ENCODE measurements at regions not wholly inside any gene's neighbourhood (a gene's known extent, or its start where the extent isn't known, plus 50 kb on each side); places are given as distances from the start of the nearest gene placed in this dataset.
"Not testable (repeated sequence)": the region's sequence is repeated elsewhere in the genome, so short reads cannot be mapped to it uniquely, and the experiment has no call there.

DNA sequence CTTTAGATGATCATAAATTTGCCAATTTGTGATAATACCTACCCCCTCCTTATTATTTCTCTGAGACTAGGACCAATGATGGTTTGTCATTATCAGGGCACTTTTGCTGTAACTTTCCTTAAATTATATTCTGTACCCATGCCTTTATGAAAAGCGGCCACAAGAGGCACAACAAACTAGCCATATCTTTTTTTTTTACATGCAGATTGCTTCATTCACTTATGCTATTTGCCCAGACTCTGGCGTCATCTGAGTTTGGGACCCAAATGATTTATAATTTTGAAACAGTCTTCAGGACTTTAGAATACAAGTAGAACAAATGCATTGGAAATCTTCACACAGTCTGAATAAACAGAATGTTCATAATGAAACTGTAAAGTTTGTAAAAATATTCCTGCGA, 408.1 kb downstream of the MAT2B start:
- Mint-ChIP-seq H3K27me3 (no peaks in the 10 kb centered on the region), H3K27ac (no peak overlapping the region), H3K4me1 (ENCODE audit: low read depth) (peaks cover 45% of the 10 kb centered on the region), H3K36me3 (ENCODE audit: low read depth) (no peaks in the 10 kb centered on the region), H3K9me3 (peaks cover 11% of the 10 kb centered on the region), H3K4me3 (no peak overlapping the region)
- intact Hi-C loops (cut with micrococcal nuclease) = no loop called here

DNA sequence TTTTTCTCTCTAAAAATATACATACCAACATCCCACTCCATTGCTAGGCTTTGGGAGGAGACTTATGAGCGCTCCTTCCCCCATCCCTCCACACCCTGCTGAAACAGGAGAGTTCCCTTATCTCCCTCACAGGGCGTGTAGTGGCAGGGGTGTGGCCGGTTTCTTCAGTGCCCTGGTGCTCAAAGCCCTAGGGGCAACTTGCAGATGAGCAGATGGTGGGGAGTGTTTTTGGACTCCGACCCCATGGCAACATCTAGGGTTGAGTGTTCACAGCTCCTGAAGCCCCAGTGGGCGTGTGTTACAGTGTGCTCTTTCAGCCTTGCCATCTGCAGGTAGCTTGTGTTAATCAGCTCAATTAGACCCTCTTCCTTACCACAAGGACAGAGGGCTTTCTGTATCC, 409.5 kb downstream of the MAT2B start:
- intact Hi-C loops (cut with micrococcal nuclease) = no loop called here

DNA sequence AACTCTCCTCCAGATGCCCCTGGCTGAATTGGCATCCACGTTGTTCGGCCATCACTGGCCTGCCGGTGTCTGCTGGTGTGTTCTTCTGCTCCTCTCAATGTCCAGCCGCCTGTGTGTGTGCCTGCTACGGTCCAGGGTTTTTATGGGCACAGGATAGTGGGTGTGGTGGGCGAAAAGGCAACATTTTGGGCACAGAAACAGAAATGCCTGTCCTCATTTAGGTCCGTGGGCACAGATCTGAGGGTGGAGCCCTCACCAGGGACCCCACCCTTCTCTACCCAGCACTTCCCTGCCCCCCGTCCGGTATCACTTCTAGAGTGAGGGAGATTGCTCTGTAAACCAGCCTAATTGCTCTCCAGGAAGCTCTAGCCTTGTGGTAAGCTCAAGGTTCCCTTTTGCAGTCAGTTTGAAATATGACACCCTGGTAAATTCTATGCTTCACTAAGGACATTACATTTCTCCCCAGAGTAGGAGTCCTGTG, 410.1 kb downstream of the MAT2B start:
- intact Hi-C loops (cut with micrococcal nuclease) = no loop called here
- H3K4me3 Mint-ChIP-seq = no peak overlapping the region
- no peaks in the 10 kb centered on the region for H3K27me3 Mint-ChIP-seq
- H3K36me3 Mint-ChIP-seq (ENCODE audit: low read depth) = peaks cover 14% of the 10 kb centered on the region
- H3K4me1 Mint-ChIP-seq (ENCODE audit: low read depth) = peaks cover 51% of the 10 kb centered on the region
- H3K9me3 Mint-ChIP-seq = peaks cover 30% of the 10 kb centered on the region
- peak overlapping the region; percentile 72 for H3K27ac Mint-ChIP-seq

More for the DNA sequence above, 409.5 kb downstream of the MAT2B start:
- H3K9me3 Mint-ChIP-seq = peaks cover 24% of the 10 kb centered on the region
- H3K4me3 Mint-ChIP-seq = no peak overlapping the region
- H3K27me3 Mint-ChIP-seq = no peaks in the 10 kb centered on the region
- H3K4me1 Mint-ChIP-seq (ENCODE audit: low read depth) = peaks cover 51% of the 10 kb centered on the region
- peak overlapping the region; percentile 72 for H3K27ac Mint-ChIP-seq
- peaks cover 8% of the 10 kb centered on the region for H3K36me3 Mint-ChIP-seq (ENCODE audit: low read depth)

DNA sequence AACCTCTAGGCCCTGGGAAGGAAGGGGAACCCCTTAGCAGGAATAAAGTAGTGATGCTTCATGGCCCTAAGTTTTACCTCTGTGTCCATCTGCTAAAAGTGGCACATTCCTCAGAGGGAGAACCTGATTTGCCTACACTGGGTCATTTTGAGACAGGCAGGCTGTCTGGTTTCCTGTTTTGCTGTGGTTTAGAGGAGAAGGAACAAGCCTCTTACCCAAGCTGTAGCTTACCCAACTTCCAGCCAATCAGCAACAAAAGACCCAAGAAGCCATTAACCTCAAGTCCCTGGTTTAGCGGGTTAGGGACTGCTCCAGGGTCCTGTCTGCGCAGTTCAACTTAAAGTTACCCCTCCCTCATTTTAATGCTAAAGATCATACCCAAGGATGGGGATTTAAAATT, 411.0 kb downstream of the MAT2B start:
- Mint-ChIP-seq H3K27me3 (no peaks in the 10 kb centered on the region), H3K9me3 (peaks cover 39% of the 10 kb centered on the region), H3K36me3 (ENCODE audit: low read depth) (peaks cover 21% of the 10 kb centered on the region), H3K4me3 (no peak overlapping the region), H3K27ac (peak overlapping the region; percentile 72), H3K4me1 (ENCODE audit: low read depth) (peaks cover 51% of the 10 kb centered on the region)
- intact Hi-C loops (cut with micrococcal nuclease) = no loop called here

DNA sequence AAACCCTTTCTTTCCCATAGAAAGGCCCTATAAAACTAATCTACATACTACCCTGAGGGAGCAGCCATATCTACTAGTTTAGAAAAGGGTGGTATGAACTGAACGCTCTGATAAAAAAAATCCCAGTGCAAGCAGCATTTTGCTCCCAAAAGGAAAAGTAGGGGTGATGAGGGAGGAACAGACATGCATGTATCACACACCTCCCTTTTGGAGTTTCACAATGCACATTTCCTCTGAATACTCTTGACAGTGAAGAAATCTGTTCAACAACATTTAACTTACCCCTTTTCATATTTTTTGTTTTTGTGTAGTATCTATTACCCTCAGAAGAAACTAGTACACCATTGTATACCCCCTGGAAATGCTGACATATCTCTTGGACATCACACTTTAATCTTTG, 411.4 kb downstream of the MAT2B start:
- peaks cover 21% of the 10 kb centered on the region for H3K36me3 Mint-ChIP-seq (ENCODE audit: low read depth)
- no peak overlapping the region for H3K4me3 Mint-ChIP-seq
- H3K9me3 Mint-ChIP-seq = peaks cover 41% of the 10 kb centered on the region
- no peaks in the 10 kb centered on the region for H3K27me3 Mint-ChIP-seq
- intact Hi-C loops (cut with micrococcal nuclease) = no loop called here
- peak overlapping the region; percentile 72 for H3K27ac Mint-ChIP-seq
- H3K4me1 Mint-ChIP-seq (ENCODE audit: low read depth) = peaks cover 51% of the 10 kb centered on the region

DNA sequence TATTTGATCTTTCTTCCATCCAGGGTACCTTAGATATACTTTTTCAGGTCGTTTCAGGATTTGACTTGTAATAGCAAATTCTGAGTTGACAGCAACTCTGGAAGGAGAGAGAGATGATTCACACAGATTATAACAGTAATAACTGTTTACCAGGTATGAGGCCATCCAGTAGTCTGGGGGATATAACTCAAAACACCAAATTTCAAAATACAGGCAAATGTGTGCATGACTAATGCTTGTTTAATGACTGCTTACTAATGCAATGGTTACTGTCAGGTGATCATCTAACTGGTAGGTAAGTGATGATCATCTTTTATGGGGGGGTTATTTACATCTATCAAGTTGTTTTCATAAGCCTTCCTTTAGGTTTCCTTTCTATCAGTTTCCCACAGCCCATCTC, 412.3 kb downstream of the MAT2B start:
- Mint-ChIP-seq H3K9me3 (peaks cover 41% of the 10 kb centered on the region), H3K27me3 (no peaks in the 10 kb centered on the region), H3K4me1 (ENCODE audit: low read depth) (peaks cover 51% of the 10 kb centered on the region), H3K4me3 (no peak overlapping the region), H3K27ac (no peak overlapping the region), H3K36me3 (ENCODE audit: low read depth) (peaks cover 21% of the 10 kb centered on the region)
- intact Hi-C loops (cut with micrococcal nuclease) = no loop called here

DNA sequence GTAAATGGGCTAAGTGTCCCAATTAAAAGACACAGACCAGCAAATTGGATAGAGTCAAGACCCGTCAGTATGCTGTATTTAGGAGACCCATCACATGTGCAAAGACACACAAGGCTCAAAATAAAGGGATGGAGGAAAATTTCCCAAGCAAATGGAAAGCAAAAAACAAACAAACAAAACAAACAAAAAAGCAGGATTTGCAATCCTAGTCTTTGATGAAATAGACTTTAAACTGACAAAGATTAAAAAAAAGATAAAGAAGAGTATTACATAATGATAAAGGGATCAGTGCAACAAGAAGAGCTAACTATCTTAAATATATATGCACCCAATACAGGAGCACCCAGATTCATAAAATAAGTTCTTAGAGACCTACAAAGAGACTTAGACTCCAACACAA, 429.6 kb downstream of the MAT2B start:
- H3K9me3 Mint-ChIP-seq = peaks cover 39% of the 10 kb centered on the region
- H3K4me1 Mint-ChIP-seq (ENCODE audit: low read depth); intact Hi-C loops (cut with micrococcal nuclease); H3K4me3 Mint-ChIP-seq; H3K36me3 Mint-ChIP-seq (ENCODE audit: low read depth); H3K27ac Mint-ChIP-seq; H3K27me3 Mint-ChIP-seq: not testable (repeated sequence)

DNA sequence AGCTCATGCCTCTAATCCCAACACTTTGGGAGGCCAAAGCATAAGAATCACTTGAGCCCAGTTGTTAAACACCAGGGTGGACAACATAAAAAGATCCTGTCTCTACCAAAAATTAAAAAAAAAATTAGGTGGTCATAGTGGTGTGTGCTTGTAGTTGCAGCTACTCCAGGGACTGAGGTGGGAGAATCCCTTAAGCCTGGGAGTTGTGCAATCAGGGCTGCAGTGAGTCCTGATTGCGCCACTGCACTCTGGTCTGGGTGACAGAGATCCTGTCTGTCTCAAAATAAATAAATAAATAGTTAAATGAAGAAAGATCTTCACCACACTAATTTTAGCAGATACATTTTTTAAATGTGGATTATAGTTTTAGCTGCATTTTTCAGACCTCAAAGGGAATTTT, 433.2 kb downstream of the MAT2B start:
- H3K4me1 Mint-ChIP-seq (ENCODE audit: low read depth) = peaks cover 10% of the 10 kb centered on the region
- H3K27ac Mint-ChIP-seq = no peak overlapping the region
- H3K27me3 Mint-ChIP-seq = no peaks in the 10 kb centered on the region
- H3K9me3 Mint-ChIP-seq = peaks cover 27% of the 10 kb centered on the region
- intact Hi-C loops (cut with micrococcal nuclease) = no loop called here
- no peak overlapping the region for H3K4me3 Mint-ChIP-seq
- H3K36me3 Mint-ChIP-seq (ENCODE audit: low read depth) = no peaks in the 10 kb centered on the region

DNA sequence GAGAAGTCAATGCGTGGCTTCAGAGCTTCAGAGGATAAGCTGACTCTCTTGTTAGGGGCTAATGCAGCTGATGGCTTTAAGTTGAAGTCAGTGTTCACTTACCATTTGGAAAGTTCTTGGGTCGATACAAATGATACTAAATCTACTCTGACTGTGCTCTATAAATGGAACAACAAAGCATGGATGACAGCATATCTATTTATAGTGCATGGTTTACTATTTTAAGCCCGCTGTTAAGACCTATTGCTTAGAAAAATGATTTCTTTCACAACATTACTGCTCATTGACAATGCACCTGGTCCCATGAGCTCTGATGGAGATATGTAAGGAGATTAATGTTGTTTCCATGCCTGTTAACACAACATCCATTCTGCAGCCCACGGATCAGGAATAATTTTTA, 435.7 kb downstream of the MAT2B start:
- H3K4me3 Mint-ChIP-seq = no peak overlapping the region
- no peak overlapping the region for H3K27ac Mint-ChIP-seq
- intact Hi-C loops (cut with micrococcal nuclease) = no loop called here
- no peaks in the 10 kb centered on the region for H3K36me3 Mint-ChIP-seq (ENCODE audit: low read depth)
- H3K27me3 Mint-ChIP-seq = no peaks in the 10 kb centered on the region
- peaks cover 16% of the 10 kb centered on the region for H3K4me1 Mint-ChIP-seq (ENCODE audit: low read depth)
- H3K9me3 Mint-ChIP-seq = peaks cover 2% of the 10 kb centered on the region

DNA sequence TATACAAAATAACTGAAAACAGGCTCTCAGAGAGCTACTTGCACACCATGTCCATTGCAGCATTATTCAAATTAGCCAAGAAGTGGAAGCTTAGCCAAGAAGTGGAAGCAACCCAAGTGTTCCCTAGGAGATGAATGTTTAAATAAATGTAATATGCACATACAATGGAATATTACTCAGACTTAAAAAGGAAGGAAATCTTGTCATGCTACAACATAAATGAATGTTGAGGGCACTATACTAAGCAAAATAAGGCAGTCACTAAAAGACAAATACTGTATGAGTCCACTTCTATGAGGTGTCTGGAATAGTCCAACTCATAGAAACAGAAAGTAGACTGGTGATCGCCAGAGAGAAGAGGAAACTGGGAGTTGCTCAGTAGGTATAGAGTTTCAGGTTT, 438.1 kb downstream of the MAT2B start:
- no peaks in the 10 kb centered on the region for H3K9me3 Mint-ChIP-seq
- peaks cover 6% of the 10 kb centered on the region for H3K27me3 Mint-ChIP-seq
- peak overlapping the region; percentile 37 for H3K4me3 Mint-ChIP-seq
- H3K36me3 Mint-ChIP-seq (ENCODE audit: low read depth) = no peaks in the 10 kb centered on the region
- intact Hi-C loops (cut with micrococcal nuclease) = no loop called here
- no peak overlapping the region for H3K27ac Mint-ChIP-seq
- H3K4me1 Mint-ChIP-seq (ENCODE audit: low read depth) = peaks cover 39% of the 10 kb centered on the region

DNA sequence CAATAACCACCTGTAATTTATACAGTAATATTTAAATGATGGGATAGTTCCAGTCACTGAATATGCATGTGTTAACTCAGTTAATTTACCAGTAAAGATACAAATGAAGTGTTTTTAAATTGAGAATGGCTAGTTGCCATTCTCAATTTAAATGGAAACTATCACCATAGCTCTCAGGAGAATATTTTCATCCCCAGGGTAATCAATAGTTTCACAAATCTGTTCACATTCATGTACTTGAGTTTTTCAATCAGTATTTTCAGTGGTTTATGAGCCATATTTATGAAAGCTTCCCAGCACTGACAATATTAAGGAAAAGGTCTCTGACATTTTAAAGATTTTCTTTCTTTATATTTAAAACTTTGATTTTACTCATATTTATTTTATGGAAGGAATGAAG, 439.3 kb downstream of the MAT2B start:
- intact Hi-C loops (cut with micrococcal nuclease) = no loop called here
- Mint-ChIP-seq H3K9me3 (no peaks in the 10 kb centered on the region), H3K4me1 (ENCODE audit: low read depth) (peaks cover 40% of the 10 kb centered on the region), H3K36me3 (ENCODE audit: low read depth) (no peaks in the 10 kb centered on the region), H3K4me3 (no peak overlapping the region), H3K27ac (no peak overlapping the region), H3K27me3 (peaks cover 11% of the 10 kb centered on the region)

DNA sequence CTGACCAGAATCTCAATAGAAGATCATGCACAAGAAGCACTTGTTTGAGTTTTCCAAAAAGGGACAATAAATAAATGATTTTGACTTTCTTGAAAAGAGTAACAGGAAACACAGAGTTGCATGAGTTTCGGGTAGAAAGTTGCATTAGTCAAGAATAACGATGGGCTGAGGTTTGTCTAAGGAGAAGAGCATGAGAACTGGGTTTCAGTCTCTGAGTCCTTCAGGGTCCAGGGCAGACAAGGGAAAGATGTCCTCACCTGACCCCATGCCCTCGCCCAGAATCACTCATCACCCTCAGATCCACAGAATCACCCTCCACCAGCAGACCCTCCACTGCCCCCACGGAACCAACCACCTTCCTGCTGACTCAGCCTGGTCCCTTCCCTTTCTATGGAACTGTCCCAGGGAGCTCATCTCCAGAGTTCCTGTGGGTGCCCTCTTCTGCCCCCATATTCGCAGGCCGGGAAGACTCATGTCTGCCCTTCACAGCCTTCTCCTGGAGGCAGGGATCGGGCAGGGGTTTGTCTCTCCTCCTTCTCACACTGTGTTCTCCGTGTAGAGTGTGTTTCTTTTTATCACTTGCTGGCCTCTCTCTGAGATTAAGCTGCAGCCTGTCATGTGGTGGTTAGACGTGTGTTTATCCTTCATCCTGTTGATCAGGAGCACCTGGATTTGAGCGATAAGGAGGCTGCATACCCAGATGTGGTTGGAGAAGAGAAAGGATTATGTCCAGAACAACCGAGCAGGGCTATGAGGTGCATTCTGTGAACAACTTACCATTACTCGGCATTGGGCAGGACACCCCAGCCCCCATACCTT, 442.6 kb downstream of the MAT2B start:
- Mint-ChIP-seq H3K27ac (peak overlapping the region; percentile 42), H3K4me3 (peak overlapping the region; percentile 7), H3K36me3 (ENCODE audit: low read depth) (no peaks in the 10 kb centered on the region), H3K4me1 (ENCODE audit: low read depth) (peaks cover 39% of the 10 kb centered on the region), H3K9me3 (no peaks in the 10 kb centered on the region), H3K27me3 (peaks cover 11% of the 10 kb centered on the region)
- intact Hi-C loops (cut with micrococcal nuclease) = no loop called here

DNA sequence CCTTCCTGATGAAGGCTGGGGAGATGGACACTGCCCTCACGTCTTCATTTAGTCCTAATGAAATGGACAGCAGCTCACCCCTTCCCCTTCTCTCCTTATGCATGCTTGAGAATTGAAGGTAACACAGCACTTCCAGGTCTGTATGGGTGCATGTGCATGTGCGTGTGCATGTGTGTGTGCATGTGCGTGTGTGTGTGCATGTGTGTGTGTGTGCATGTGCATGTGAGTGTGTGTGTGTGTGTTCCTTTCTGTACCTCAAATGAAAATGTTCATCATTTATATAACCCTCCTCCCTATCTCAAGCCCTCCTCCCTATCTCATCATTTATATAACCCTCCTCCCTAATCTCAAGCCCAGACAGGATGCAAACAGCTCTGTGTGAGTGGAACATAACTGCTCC, 444.8 kb downstream of the MAT2B start:
- no peak overlapping the region for H3K27ac Mint-ChIP-seq
- peaks cover 11% of the 10 kb centered on the region for H3K27me3 Mint-ChIP-seq
- intact Hi-C loops (cut with micrococcal nuclease) = no loop called here
- no peak overlapping the region for H3K4me3 Mint-ChIP-seq
- H3K4me1 Mint-ChIP-seq (ENCODE audit: low read depth) = peaks cover 29% of the 10 kb centered on the region
- no peaks in the 10 kb centered on the region for H3K9me3 Mint-ChIP-seq
- no peaks in the 10 kb centered on the region for H3K36me3 Mint-ChIP-seq (ENCODE audit: low read depth)

DNA sequence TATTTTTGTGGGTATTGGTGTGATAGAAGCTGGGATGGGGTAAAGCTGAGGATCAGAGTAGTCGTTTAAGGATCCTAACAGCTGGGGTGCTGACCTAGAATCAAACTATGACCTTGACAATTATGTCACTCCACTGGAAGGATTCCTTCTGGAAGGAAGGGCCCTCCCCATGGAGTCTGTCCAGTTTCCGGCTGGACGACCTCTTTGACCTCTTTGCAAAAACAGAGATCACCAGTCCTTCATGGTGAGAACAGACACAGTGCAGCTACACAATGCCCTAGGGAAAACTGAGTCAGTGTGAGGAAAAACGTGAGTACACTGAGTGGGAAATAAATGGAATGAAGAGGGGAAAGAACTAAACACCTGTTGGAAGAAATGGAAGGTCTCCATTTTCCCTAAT, 445.6 kb downstream of the MAT2B start:
- Mint-ChIP-seq H3K27me3 (peaks cover 11% of the 10 kb centered on the region), H3K27ac (no peak overlapping the region), H3K4me3 (no peak overlapping the region), H3K4me1 (ENCODE audit: low read depth) (peaks cover 29% of the 10 kb centered on the region), H3K9me3 (no peaks in the 10 kb centered on the region), H3K36me3 (ENCODE audit: low read depth) (no peaks in the 10 kb centered on the region)
- intact Hi-C loops (cut with micrococcal nuclease) = no loop called here

DNA sequence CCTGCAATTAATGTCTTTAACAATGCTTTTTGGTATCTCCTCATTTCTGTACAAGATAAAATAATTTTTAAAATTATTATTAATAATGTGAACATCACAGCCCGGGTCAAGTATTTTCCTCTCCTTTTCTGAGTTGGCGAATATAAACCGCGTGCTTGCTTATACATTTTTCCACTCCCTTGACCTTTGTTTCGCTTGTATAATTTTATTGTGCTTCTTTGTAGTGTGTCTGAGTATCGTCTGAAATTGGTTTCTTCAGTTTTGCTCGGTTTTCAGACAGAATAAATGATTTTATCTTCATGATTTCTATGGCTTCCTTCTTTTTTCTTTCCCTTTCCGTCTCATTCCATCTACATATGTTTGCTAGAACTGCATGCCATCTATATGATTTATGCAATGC, 448.5 kb downstream of the MAT2B start:
- intact Hi-C loops (cut with micrococcal nuclease) = no loop called here
- Mint-ChIP-seq H3K4me3 (no peak overlapping the region), H3K27me3 (peaks cover 2% of the 10 kb centered on the region), H3K27ac (no peak overlapping the region), H3K4me1 (ENCODE audit: low read depth) (peaks cover 5% of the 10 kb centered on the region), H3K9me3 (no peaks in the 10 kb centered on the region), H3K36me3 (ENCODE audit: low read depth) (no peaks in the 10 kb centered on the region)

Data from dendritic cell treated with granulocyte-macrophage colony-stimulating factor and Interleukin-4, amounts not matched to agents 40 ng/mL and 50 ng/mL, for 4 days (primary cell).